ENCODE measurements at regions not wholly inside any gene's neighbourhood (a gene's known extent, or its start where the extent isn't known, plus 50 kb on each side); places are given as distances from the start of the nearest gene placed in this dataset.
"Not testable (repeated sequence)": the region's sequence is repeated elsewhere in the genome, so short reads cannot be mapped to it uniquely, and the experiment has no call there.

GRCh38 chr9:97179616-97180015 is 127.8 kb upstream of the CCDC180 start:
- DNase-seq (ENCODE audit: low read depth), result no peak
- H3K4me3 ChIP-seq (ENCODE audit: low read depth, low read length), result no peak overlapping the region
- TF ChIP-seq CTCF (IDR thresholded peaks at IDR 0.05; ENCODE audit: insufficient read depth, low read depth, low read length, missing control alignments), result no peak

GRCh38 chr9:97176206-97176605 is 131.3 kb upstream of the CCDC180 start:
- no peak for TF ChIP-seq CTCF (IDR thresholded peaks at IDR 0.05; ENCODE audit: insufficient read depth, low read depth, low read length, missing control alignments)
- no peak for DNase-seq (ENCODE audit: low read depth)
- H3K4me3 ChIP-seq (ENCODE audit: low read depth, low read length), result no peak overlapping the region

- H3K4me3 ChIP-seq (ENCODE audit: low read depth, low read length), result not testable (repeated sequence)
- DNase-seq (ENCODE audit: low read depth), result peak; percentile 38
Measured at GRCh38 chr9:97168174-97168573, 129.2 kb upstream of the CTSV start.

GRCh38 chr9:97166496-97167138 is 127.7 kb upstream of the CTSV start:
- not testable (repeated sequence) for H3K4me3 ChIP-seq (ENCODE audit: low read depth, low read length)
- DNase-seq (ENCODE audit: low read depth), result peak; percentile 38

- DNase-seq (ENCODE audit: low read depth), result no peak
- H3K4me3 ChIP-seq (ENCODE audit: low read depth, low read length), result no peak overlapping the region
- no peak for TF ChIP-seq CTCF (IDR thresholded peaks at IDR 0.05; ENCODE audit: insufficient read depth, low read depth, low read length, missing control alignments)
Measured at GRCh38 chr9:97160255-97160654, 121.3 kb upstream of the CTSV start.

- not testable (repeated sequence) for DNase-seq (ENCODE audit: low read depth); H3K4me3 ChIP-seq (ENCODE audit: low read depth, low read length)
Measured at GRCh38 chr9:97158722-97159121, 119.8 kb upstream of the CTSV start.

GRCh38 chr9:97155441-97155840 is 116.5 kb upstream of the CTSV start:
- H3K4me3 ChIP-seq (ENCODE audit: low read depth, low read length); DNase-seq (ENCODE audit: low read depth): not testable (repeated sequence)

- no peak for TF ChIP-seq CTCF (IDR thresholded peaks at IDR 0.05; ENCODE audit: insufficient read depth, low read depth, low read length, missing control alignments)
- no peak overlapping the region for H3K4me3 ChIP-seq (ENCODE audit: low read depth, low read length)
- no peak for DNase-seq (ENCODE audit: low read depth)
Measured at GRCh38 chr9:97153967-97154366, 115.0 kb upstream of the CTSV start.

GRCh38 chr9:97153160-97153559 is 114.2 kb upstream of the CTSV start:
- H3K4me3 ChIP-seq (ENCODE audit: low read depth, low read length), result not testable (repeated sequence)
- peak; percentile 4 for DNase-seq (ENCODE audit: low read depth)

- not testable (repeated sequence) for DNase-seq (ENCODE audit: low read depth)
Measured at GRCh38 chr9:97150471-97150870, 111.5 kb upstream of the CTSV start.

GRCh38 chr9:97148428-97148827 is 109.5 kb upstream of the CTSV start:
- H3K4me3 ChIP-seq (ENCODE audit: low read depth, low read length); DNase-seq (ENCODE audit: low read depth): not testable (repeated sequence)

More at GRCh38 chr9:97150471-97150870, 111.5 kb upstream of the CTSV start:
- not testable (repeated sequence) for H3K4me3 ChIP-seq (ENCODE audit: low read depth, low read length)

- H3K4me3 ChIP-seq (ENCODE audit: low read depth, low read length); DNase-seq (ENCODE audit: low read depth): not testable (repeated sequence)
Measured at GRCh38 chr9:97145680-97146079, 106.7 kb upstream of the CTSV start.

Data from GM12865 (cell line).